ENCODE measurements at regions not wholly inside any gene's neighbourhood (a gene's known extent, or its start where the extent isn't known, plus 50 kb on each side); places are given as distances from the start of the nearest gene placed in this dataset.
A peak's percentile ranks its signal among the peaks of the same experiment; 100 is the strongest.

DNA sequence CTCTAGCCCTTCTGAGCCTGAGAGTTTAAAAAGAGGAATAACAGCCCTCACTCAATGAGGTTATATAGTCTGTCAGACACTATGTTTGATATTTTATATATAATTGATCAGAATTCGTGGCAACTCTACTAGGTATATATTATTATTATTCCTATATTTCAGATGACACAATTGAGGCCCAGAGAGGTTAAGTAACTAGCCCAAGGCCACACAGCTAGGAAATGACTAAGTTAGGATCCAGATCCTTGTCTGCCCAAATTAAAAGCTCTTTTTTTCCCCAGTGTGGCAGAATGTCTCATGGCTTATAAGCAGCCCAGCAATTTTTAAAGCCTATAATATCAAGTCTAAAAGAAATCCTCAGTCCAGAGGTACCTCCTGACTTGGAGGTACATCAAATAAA is 1119.9 kb upstream of the AUTS2 start:
- no peak for ATAC-seq (replicated peaks in 6 of 8)
- 0 to 86% (median 25%) methylated on average over 1 of the region's 1 CpG; no CpG with 5 or more reads in 1 of the 10 experiments for WGBS, 10 experiments
- in situ Hi-C loops (cut with MboI; ENCODE audit: low pct_unique_long_range_greater_than_20kb in 2 of 9, low sequenced_read_pairs in 9 of 9, unreplicated experiment in 9 of 9): no loop called here

GRCh38 chr7:68482800-68483199 is 1115.5 kb upstream of the AUTS2 start:
- in situ Hi-C loops (cut with MboI; ENCODE audit: low pct_unique_long_range_greater_than_20kb in 2 of 9, low sequenced_read_pairs in 9 of 9, unreplicated experiment in 9 of 9): no loop called here
- no peak overlapping the region for H3K4me3 ChIP-seq
- no peak for ATAC-seq (replicated peaks in 6 of 8)
- 14 to 100% (median 91%) methylated on average over 1 to 5 of the region's 5 CpGs for WGBS, 10 experiments
- H3K4me1 ChIP-seq (replicated peaks in 1 of 2): no peaks in the 10 kb centered on the region
- H3K27ac ChIP-seq: no peak overlapping the region

More for the DNA sequence above, 1119.9 kb upstream of the AUTS2 start:
- no peak overlapping the region for H3K27ac ChIP-seq
- no peak overlapping the region for H3K4me3 ChIP-seq
- peaks cover 10 to 13% of the 10 kb centered on the region in 2 donors for H3K4me1 ChIP-seq (replicated peaks in 1 of 2)

GRCh38 chr7:68484731-68485130 is 1113.5 kb upstream of the AUTS2 start:
- WGBS, 10 experiments: 39 to 94% (median 86%) methylated on average over 2 to 6 of the region's 6 CpGs; no CpG with 5 or more reads in 2 of the 10 experiments
- Histone ChIP-seq H3K4me3 (no peak overlapping the region), H3K4me1 (replicated peaks in 1 of 2) (no peaks in the 10 kb centered on the region), H3K27ac (no peak overlapping the region)
- in situ Hi-C loops (cut with MboI; ENCODE audit: low pct_unique_long_range_greater_than_20kb in 2 of 9, low sequenced_read_pairs in 9 of 9, unreplicated experiment in 9 of 9): no loop called here
- no peak for ATAC-seq (replicated peaks in 6 of 8)

- H3K4me3 ChIP-seq: no peak overlapping the region
- peak in 1 of 8 experiments; percentile 64 for ATAC-seq (replicated peaks in 6 of 8)
- 40% methylated on average over 1 of the region's 2 CpGs; no CpG with 5 or more reads in 9 of the 10 experiments for WGBS, 10 experiments
- in situ Hi-C loops (cut with MboI; ENCODE audit: low pct_unique_long_range_greater_than_20kb in 2 of 9, low sequenced_read_pairs in 9 of 9, unreplicated experiment in 9 of 9): no loop called here
- no peaks in the 10 kb centered on the region for H3K4me1 ChIP-seq (replicated peaks in 1 of 2)
- no peak overlapping the region for H3K27ac ChIP-seq
Observed at GRCh38 chr7:68485253-68485917, 1112.9 kb upstream of the AUTS2 start.

GRCh38 chr7:68488341-68489060 is 1109.8 kb upstream of the AUTS2 start:
- H3K4me1 ChIP-seq (replicated peaks in 1 of 2): no peaks in the 10 kb centered on the region
- WGBS, 10 experiments: 13 to 100% (median 83%) methylated on average over 1 to 6 of the region's 8 CpGs; no CpG with 5 or more reads in 1 of the 10 experiments
- peak in 4 of 8 experiments; percentile 50 to 75 (median 72) for ATAC-seq (replicated peaks in 6 of 8)
- H3K4me3 ChIP-seq: no peak overlapping the region
- H3K27ac ChIP-seq: no peak overlapping the region
- in situ Hi-C loops (cut with MboI; ENCODE audit: low pct_unique_long_range_greater_than_20kb in 2 of 9, low sequenced_read_pairs in 9 of 9, unreplicated experiment in 9 of 9): no loop called here

DNA sequence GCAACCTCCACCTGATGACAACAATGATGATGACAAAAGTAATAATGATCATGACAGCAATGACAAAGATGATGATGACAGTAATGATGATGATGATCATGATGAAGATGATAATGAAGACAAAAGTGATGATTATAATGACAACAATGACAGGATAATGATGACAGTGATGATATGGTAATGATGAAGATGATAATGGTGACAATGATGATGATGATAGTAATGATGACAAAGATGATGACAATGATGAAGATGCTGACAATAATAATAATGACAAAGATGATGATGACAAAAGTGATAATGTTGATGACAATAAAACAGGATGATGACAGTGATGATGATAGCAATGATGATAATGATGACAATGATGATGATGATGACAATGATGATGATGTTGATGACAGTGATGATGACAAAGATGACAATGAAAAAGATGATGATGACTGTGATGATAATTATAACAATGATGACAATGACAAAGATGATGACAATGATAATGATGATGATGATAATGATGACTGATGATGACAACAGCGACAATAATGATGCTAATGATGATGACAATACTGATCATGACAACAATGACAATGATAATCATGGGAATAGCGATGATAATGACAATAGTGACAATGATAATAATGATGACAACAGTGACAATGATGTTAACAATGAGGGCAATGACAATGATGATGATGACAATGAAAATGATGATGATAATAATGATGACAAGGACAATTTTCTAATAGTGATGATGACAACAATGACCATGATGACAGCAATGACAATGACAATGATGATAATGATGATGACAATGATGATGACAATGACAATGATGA is 1106.5 kb upstream of the AUTS2 start:
- in situ Hi-C loops (cut with MboI; ENCODE audit: low pct_unique_long_range_greater_than_20kb in 2 of 9, low sequenced_read_pairs in 9 of 9, unreplicated experiment in 9 of 9): no loop called here
- no peak overlapping the region for H3K4me3 ChIP-seq
- no peak for ATAC-seq (replicated peaks in 6 of 8)
- H3K27ac ChIP-seq: no peak overlapping the region
- WGBS, 10 experiments: 0 to 100% (median 64%) methylated on average over 1 to 2 of the region's 2 CpGs
- no peaks in the 10 kb centered on the region for H3K4me1 ChIP-seq (replicated peaks in 1 of 2)

GRCh38 chr7:68492359-68492690 is 1106.0 kb upstream of the AUTS2 start:
- Histone ChIP-seq H3K27ac (no peak overlapping the region), H3K4me1 (replicated peaks in 1 of 2) (no peaks in the 10 kb centered on the region), H3K4me3 (no peak overlapping the region)
- in situ Hi-C loops (cut with MboI; ENCODE audit: low pct_unique_long_range_greater_than_20kb in 2 of 9, low sequenced_read_pairs in 9 of 9, unreplicated experiment in 9 of 9): no loop called here
- no peak for ATAC-seq (replicated peaks in 6 of 8)
- 0 to 100% (median 68%) methylated on average over 1 of the region's 1 CpG; no CpG with 5 or more reads in 2 of the 10 experiments for WGBS, 10 experiments

DNA sequence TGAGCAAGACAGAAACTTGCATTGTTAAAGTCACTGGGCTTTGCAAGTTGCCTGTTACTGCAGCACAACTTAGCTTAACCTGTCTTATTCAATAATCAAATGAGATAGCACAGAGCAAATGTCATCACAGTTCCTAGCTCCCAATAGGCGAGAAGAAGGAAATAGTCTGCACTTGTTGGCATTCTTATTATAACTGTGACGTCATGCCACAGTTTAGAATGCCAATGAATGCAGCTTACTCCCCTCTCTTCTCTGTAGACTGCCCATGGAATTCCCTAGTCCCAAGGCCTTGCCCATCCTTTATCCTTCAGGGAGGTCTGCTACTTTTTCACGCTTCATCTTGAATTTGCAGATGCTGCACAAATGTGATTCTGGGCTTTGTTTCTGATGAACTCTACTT is 1094.9 kb upstream of the AUTS2 start:
- in situ Hi-C loops (cut with MboI; ENCODE audit: low pct_unique_long_range_greater_than_20kb in 2 of 9, low sequenced_read_pairs in 9 of 9, unreplicated experiment in 9 of 9): no loop called here

GRCh38 chr7:68504716-68505115 is 1093.6 kb upstream of the AUTS2 start:
- ATAC-seq (replicated peaks in 6 of 8): peak in 1 of 8 experiments; percentile 31
- Histone ChIP-seq H3K4me3 (no peak overlapping the region), H3K27ac (no peak overlapping the region), H3K4me1 (replicated peaks in 1 of 2) (peaks cover 0 to 5% of the 10 kb centered on the region in 2 donors)
- WGBS, 10 experiments: 11 to 83% (median 48%) methylated on average over 1 of the region's 1 CpG; no CpG with 5 or more reads in 4 of the 10 experiments
- in situ Hi-C loops (cut with MboI; ENCODE audit: low pct_unique_long_range_greater_than_20kb in 2 of 9, low sequenced_read_pairs in 9 of 9, unreplicated experiment in 9 of 9): no loop called here

More for the DNA sequence above, 1094.9 kb upstream of the AUTS2 start:
- 0 to 100% (median 67%) methylated on average over 1 to 3 of the region's 3 CpGs; no CpG with 5 or more reads in 2 of the 10 experiments for WGBS, 10 experiments
- Histone ChIP-seq H3K4me1 (replicated peaks in 1 of 2) (peaks cover 0 to 5% of the 10 kb centered on the region in 2 donors), H3K27ac (no peak overlapping the region), H3K4me3 (no peak overlapping the region)
- ATAC-seq (replicated peaks in 6 of 8): no peak

DNA sequence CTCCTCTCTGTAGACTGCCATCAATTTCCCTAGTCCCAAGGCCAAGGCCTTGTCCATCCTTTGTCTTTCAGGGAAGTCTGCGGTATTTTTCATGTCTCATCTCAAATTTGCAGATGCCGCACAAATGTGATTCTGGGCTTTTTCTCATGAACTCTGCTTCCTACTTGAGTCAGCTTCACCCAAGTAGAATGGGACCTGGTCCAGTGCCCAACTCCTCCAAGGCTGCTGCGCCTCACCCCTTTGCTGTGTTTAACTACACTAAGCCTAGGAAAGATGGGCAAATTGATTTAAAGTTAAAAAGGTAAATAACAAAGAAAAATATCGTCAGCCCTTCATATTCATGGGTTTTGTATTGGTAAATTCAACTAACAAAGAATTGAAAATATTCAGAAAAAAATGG is 1092.6 kb upstream of the AUTS2 start:
- Histone ChIP-seq H3K4me3 (no peak overlapping the region), H3K27ac (no peak overlapping the region), H3K4me1 (replicated peaks in 1 of 2) (peaks cover 7 to 8% of the 10 kb centered on the region in 2 donors)
- in situ Hi-C loops (cut with MboI; ENCODE audit: low pct_unique_long_range_greater_than_20kb in 2 of 9, low sequenced_read_pairs in 9 of 9, unreplicated experiment in 9 of 9): no loop called here
- ATAC-seq (replicated peaks in 6 of 8): no peak
- whole genome bisulfite sequencing, 10 experiments: 8 to 100% (median 64%) methylated on average over 1 to 4 of the region's 4 CpGs; no CpG with 5 or more reads in 1 of the 10 experiments

GRCh38 chr7:68507668-68508067 is 1090.6 kb upstream of the AUTS2 start:
- ATAC-seq (replicated peaks in 6 of 8): no peak
- WGBS, 10 experiments: 0 to 100% (median 83%) methylated on average over 1 to 3 of the region's 4 CpGs; no CpG with 5 or more reads in 2 of the 10 experiments
- in situ Hi-C loops (cut with MboI; ENCODE audit: low pct_unique_long_range_greater_than_20kb in 2 of 9, low sequenced_read_pairs in 9 of 9, unreplicated experiment in 9 of 9): no loop called here
- Histone ChIP-seq H3K27ac (no peak overlapping the region), H3K4me1 (replicated peaks in 1 of 2) (peaks cover 16 to 18% of the 10 kb centered on the region in 2 donors), H3K4me3 (no peak overlapping the region)

- 0 to 100% (median 17%) methylated on average over 1 of the region's 3 CpGs; no CpG with 5 or more reads in 5 of the 10 experiments for WGBS, 10 experiments
- in situ Hi-C loops (cut with MboI; ENCODE audit: low pct_unique_long_range_greater_than_20kb in 2 of 9, low sequenced_read_pairs in 9 of 9, unreplicated experiment in 9 of 9): no loop called here
- no peak overlapping the region for H3K4me3 ChIP-seq
- no peak overlapping the region for H3K27ac ChIP-seq
- no peak for ATAC-seq (replicated peaks in 6 of 8)
- H3K4me1 ChIP-seq (replicated peaks in 1 of 2): peaks cover 16 to 18% of the 10 kb centered on the region in 2 donors
Observed at GRCh38 chr7:68509054-68509453, 1089.2 kb upstream of the AUTS2 start.

- H3K4me1 ChIP-seq (replicated peaks in 1 of 2): peaks cover 16 to 18% of the 10 kb centered on the region in 2 donors
- in situ Hi-C loops (cut with MboI; ENCODE audit: low pct_unique_long_range_greater_than_20kb in 2 of 9, low sequenced_read_pairs in 9 of 9, unreplicated experiment in 9 of 9): no loop called here
- H3K4me3 ChIP-seq: no peak overlapping the region
- 0 to 100% (median 42%) methylated on average over 2 to 4 of the region's 5 CpGs; no CpG with 5 or more reads in 4 of the 10 experiments for WGBS, 10 experiments
- H3K27ac ChIP-seq: no peak overlapping the region
- no peak for ATAC-seq (replicated peaks in 6 of 8)
Observed at GRCh38 chr7:68509603-68510002, 1088.7 kb upstream of the AUTS2 start.

All from motor neuron (in vitro differentiated cells).